ENCODE measurements at regions not wholly inside any gene's neighbourhood (a gene's known extent, or its start where the extent isn't known, plus 50 kb on each side); places are given as distances from the start of the nearest gene placed in this dataset.
A peak's percentile ranks its signal among the peaks of the same experiment; 100 is the strongest.
"Not testable (repeated sequence)": the region's sequence is repeated elsewhere in the genome, so short reads cannot be mapped to it uniquely, and the experiment has no call there.

DNA sequence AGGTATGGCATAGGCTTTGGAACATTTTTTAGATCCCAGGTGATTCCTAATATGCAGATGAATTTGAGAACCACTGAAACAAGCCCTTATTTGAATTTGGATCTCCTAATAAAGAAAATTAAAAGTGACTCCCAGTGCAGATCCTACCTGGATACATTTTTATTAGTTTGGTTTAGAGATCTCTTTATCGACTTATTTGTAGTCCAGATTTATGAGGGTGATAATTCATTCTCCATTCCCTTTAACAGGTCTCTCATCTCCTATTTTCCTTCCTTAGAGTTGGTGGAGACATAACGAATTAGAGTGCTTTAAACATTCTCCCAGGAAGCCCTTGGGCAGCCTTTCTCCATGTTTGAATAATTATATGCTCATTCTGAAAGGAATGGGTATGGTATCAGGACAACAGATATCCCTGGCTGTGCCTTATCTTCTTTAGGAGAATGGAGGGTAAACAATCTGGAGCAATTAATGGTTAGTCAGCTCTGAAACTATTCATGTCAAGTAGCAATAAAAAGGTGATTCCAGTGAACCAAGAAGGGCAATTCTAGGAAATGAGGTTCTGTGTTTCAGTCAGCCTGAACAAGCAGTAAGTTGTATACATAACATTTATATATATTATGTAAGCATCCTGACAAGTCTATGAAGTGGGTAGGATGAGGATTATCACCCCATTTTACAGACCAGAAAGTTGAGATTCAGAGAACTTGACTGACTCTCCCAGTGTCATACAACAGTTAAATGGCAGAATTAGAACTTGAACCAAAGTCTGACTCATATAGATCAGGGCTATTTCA lies 53.9 kb upstream of the RCE1 start:
- Histone ChIP-seq H3K4me3 (ENCODE audit: low read length in 2 of 2) (no peak overlapping the region), H3K4me1 (ENCODE audit: control insufficient read depth, insufficient read depth, low read length) (peaks cover 12% of the 10 kb centered on the region), H3K27ac (ENCODE audit: low read length) (no peak overlapping the region), H3K9ac (ENCODE audit: low read length in 2 of 2) (no peak overlapping the region), H3K27me3 (ENCODE audit: control insufficient read depth in 1 of 2, insufficient read depth in 2 of 2, low read length in 2 of 2) (no peaks in the 10 kb centered on the region), H3K36me3 (ENCODE audit: control insufficient read depth in 2 of 2, insufficient read depth in 2 of 2, low read length in 2 of 2) (no peaks in the 10 kb centered on the region), H3K9me3 (ENCODE audit: control insufficient read depth in 2 of 2, low read length in 2 of 2) (no peaks in the 10 kb centered on the region)

GRCh38 chr11:66787934-66788758 lies 55.1 kb upstream of the RCE1 start:
- no peak overlapping the region for H3K4me3 ChIP-seq (ENCODE audit: low read length in 2 of 2)
- H3K27me3 ChIP-seq (ENCODE audit: control insufficient read depth in 1 of 2, insufficient read depth in 2 of 2, low read length in 2 of 2): no peaks in the 10 kb centered on the region
- H3K36me3 ChIP-seq (ENCODE audit: control insufficient read depth in 2 of 2, insufficient read depth in 2 of 2, low read length in 2 of 2): no peaks in the 10 kb centered on the region
- H3K27ac ChIP-seq (ENCODE audit: low read length): peak overlapping the region; percentile 32
- H3K4me1 ChIP-seq (ENCODE audit: control insufficient read depth, insufficient read depth, low read length): peaks cover 12% of the 10 kb centered on the region
- H3K9ac ChIP-seq (ENCODE audit: low read length in 2 of 2): no peak overlapping the region
- no peaks in the 10 kb centered on the region for H3K9me3 ChIP-seq (ENCODE audit: control insufficient read depth in 2 of 2, low read length in 2 of 2)

DNA sequence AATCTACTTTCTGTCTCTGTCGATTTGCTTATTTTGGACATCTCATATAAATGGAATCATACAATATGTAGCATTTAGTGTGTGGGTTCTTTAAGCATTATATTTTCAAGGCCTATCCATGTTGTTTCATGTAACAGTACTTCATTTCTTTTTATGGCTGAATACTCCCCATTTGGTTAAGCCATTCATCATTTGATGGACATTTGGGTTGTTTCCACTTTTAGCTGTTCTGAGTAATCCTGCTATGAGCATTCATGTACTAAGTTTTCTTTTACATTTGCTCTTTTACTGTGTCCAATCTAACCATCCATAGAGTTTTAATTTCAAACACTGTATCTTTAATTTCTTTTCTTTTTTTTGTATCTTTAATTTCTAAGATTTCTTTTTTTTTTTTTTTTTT lies 55.6 kb upstream of the SPTBN2 start:
- Histone ChIP-seq H3K36me3 (ENCODE audit: control insufficient read depth in 2 of 2, insufficient read depth in 2 of 2, low read length in 2 of 2) (no peaks in the 10 kb centered on the region), H3K4me3 (ENCODE audit: low read length in 2 of 2) (peak overlapping the region in 1 of 2 donors; percentile 59), H3K27ac (ENCODE audit: low read length) (no peak overlapping the region)

GRCh38 chr11:66782726-66783125 lies 53.7 kb upstream of the SPTBN2 start:
- H3K9me3 ChIP-seq (ENCODE audit: control insufficient read depth in 2 of 2, low read length in 2 of 2): no peaks in the 10 kb centered on the region
- no peaks in the 10 kb centered on the region for H3K27me3 ChIP-seq (ENCODE audit: control insufficient read depth in 1 of 2, insufficient read depth in 2 of 2, low read length in 2 of 2)

More for the DNA sequence above, 55.6 kb upstream of the SPTBN2 start:
- no peaks in the 10 kb centered on the region for H3K27me3 ChIP-seq (ENCODE audit: control insufficient read depth in 1 of 2, insufficient read depth in 2 of 2, low read length in 2 of 2)
- H3K4me1 ChIP-seq (ENCODE audit: control insufficient read depth, insufficient read depth, low read length): peaks cover 12% of the 10 kb centered on the region
- H3K9ac ChIP-seq (ENCODE audit: low read length in 2 of 2): peak overlapping the region in 1 of 2 donors; percentile 2
- no peaks in the 10 kb centered on the region for H3K9me3 ChIP-seq (ENCODE audit: control insufficient read depth in 2 of 2, low read length in 2 of 2)

DNA sequence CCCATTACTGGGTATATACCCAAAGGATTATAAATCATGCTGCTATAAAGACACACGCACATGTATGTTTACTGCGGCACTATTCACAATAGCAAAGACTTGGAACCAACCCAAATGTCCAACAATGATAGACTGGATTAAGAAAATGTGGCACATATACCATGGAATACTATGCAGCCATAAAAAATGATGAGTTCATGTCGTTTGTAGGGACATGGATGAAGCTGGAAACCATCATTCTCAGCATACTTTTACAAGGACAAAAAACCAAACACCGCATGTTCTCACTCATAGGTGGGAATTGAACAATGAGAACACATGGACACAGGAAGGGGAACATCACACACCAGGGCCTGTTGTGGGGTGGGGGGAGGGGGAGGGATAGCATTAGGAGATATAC lies 50.6 kb upstream of the SPTBN2 start:
- H3K9ac ChIP-seq (ENCODE audit: low read length in 2 of 2); H3K9me3 ChIP-seq (ENCODE audit: control insufficient read depth in 2 of 2, low read length in 2 of 2); H3K27ac ChIP-seq (ENCODE audit: low read length); H3K27me3 ChIP-seq (ENCODE audit: control insufficient read depth in 1 of 2, insufficient read depth in 2 of 2, low read length in 2 of 2); H3K36me3 ChIP-seq (ENCODE audit: control insufficient read depth in 2 of 2, insufficient read depth in 2 of 2, low read length in 2 of 2); H3K4me1 ChIP-seq (ENCODE audit: control insufficient read depth, insufficient read depth, low read length); H3K4me3 ChIP-seq (ENCODE audit: low read length in 2 of 2): not testable (repeated sequence)

More at GRCh38 chr11:66782726-66783125, 53.7 kb upstream of the SPTBN2 start:
- no peak overlapping the region for H3K4me3 ChIP-seq (ENCODE audit: low read length in 2 of 2)
- no peaks in the 10 kb centered on the region for H3K4me1 ChIP-seq (ENCODE audit: control insufficient read depth, insufficient read depth, low read length)
- H3K27ac ChIP-seq (ENCODE audit: low read length): no peak overlapping the region
- H3K36me3 ChIP-seq (ENCODE audit: control insufficient read depth in 2 of 2, insufficient read depth in 2 of 2, low read length in 2 of 2): no peaks in the 10 kb centered on the region
- H3K9ac ChIP-seq (ENCODE audit: low read length in 2 of 2): no peak overlapping the region

Measured in stomach smooth muscle (tissue), 2 donors.